ENCODE measurements at regions not wholly inside any gene's neighbourhood (a gene's known extent, or its start where the extent isn't known, plus 50 kb on each side); places are given as distances from the start of the nearest gene placed in this dataset.

- H3K4me3 ChIP-seq (ENCODE audit: low read depth, low read length) = no peak overlapping the region
- DNase-seq (ENCODE audit: low read depth) = peak; percentile 98
- no peak for TF ChIP-seq CTCF (conservative IDR thresholded peaks at IDR 0.05; ENCODE audit: low read depth, low read length)
Measured at GRCh38 chr15:62895905-62896316, 146.6 kb upstream of the TPM1 start.

GRCh38 chr15:62896380-62896866 lies 146.1 kb upstream of the TPM1 start:
- no peak for DNase-seq (ENCODE audit: low read depth)

GRCh38 chr15:62896969-62897486 lies 145.5 kb upstream of the TPM1 start:
- no peak for TF ChIP-seq CTCF (conservative IDR thresholded peaks at IDR 0.05; ENCODE audit: low read depth, low read length)
- H3K4me3 ChIP-seq (ENCODE audit: low read depth, low read length) = no peak overlapping the region
- DNase-seq (ENCODE audit: low read depth) = peak; percentile 97

More at GRCh38 chr15:62896380-62896866, 146.1 kb upstream of the TPM1 start:
- H3K4me3 ChIP-seq (ENCODE audit: low read depth, low read length) = no peak overlapping the region
- TF ChIP-seq CTCF (conservative IDR thresholded peaks at IDR 0.05; ENCODE audit: low read depth, low read length) = no peak

GRCh38 chr15:62897634-62898033 lies 144.9 kb upstream of the TPM1 start:
- no peak for DNase-seq (ENCODE audit: low read depth)
- no peak for TF ChIP-seq CTCF (conservative IDR thresholded peaks at IDR 0.05; ENCODE audit: low read depth, low read length)
- H3K4me3 ChIP-seq (ENCODE audit: low read depth, low read length) = no peak overlapping the region

- no peak for DNase-seq (ENCODE audit: low read depth)
- no peak for TF ChIP-seq CTCF (conservative IDR thresholded peaks at IDR 0.05; ENCODE audit: low read depth, low read length)
- H3K4me3 ChIP-seq (ENCODE audit: low read depth, low read length) = no peak overlapping the region
Measured at GRCh38 chr15:62899090-62899493, 143.5 kb upstream of the TPM1 start.

- DNase-seq (ENCODE audit: low read depth) = no peak
- TF ChIP-seq CTCF (conservative IDR thresholded peaks at IDR 0.05; ENCODE audit: low read depth, low read length) = no peak
- no peak overlapping the region for H3K4me3 ChIP-seq (ENCODE audit: low read depth, low read length)
Measured at GRCh38 chr15:62900071-62900802, 142.3 kb upstream of the TPM1 start.

GRCh38 chr15:62901087-62901486 lies 141.5 kb upstream of the TPM1 start:
- TF ChIP-seq CTCF (conservative IDR thresholded peaks at IDR 0.05; ENCODE audit: low read depth, low read length) = no peak
- no peak for DNase-seq (ENCODE audit: low read depth)
- H3K4me3 ChIP-seq (ENCODE audit: low read depth, low read length) = no peak overlapping the region

Data from epithelial cell of proximal tubule (primary cell).